ENCODE measurements at regions not wholly inside any gene's neighbourhood (a gene's known extent, or its start where the extent isn't known, plus 50 kb on each side); places are given as distances from the start of the nearest gene placed in this dataset.

GRCh38 chr6:95417856-95418255 is 159.5 kb upstream of the MANEA start:
- Histone ChIP-seq H3K9me3 (ENCODE audit: low read length) (peaks cover 20% of the 10 kb centered on the region), H3K9ac (ENCODE audit: insufficient read depth, low read depth, low read length) (no peak overlapping the region), H2AFZ (ENCODE audit: low read length) (no peak overlapping the region), H3K4me3 (replicated peaks in 1 of 3; ENCODE audit: insufficient read depth in 1 of 3, low read depth in 2 of 3, low read length in 3 of 3) (no peak overlapping the region), H3K27ac (ENCODE audit: extremely low read length, insufficient read depth, low read length) (no peak overlapping the region), H3K27me3 (ENCODE audit: control insufficient read depth in 1 of 2, insufficient read depth in 2 of 2, low read length in 2 of 2) (no peaks in the 10 kb centered on the region), H4K20me1 (ENCODE audit: insufficient read depth, low read length) (no peaks in the 10 kb centered on the region), H3K36me3 (replicated peaks in 1 of 2; ENCODE audit: control insufficient read depth in 1 of 2, insufficient read depth in 2 of 2, low read length in 2 of 2) (no peaks in the 10 kb centered on the region), H3K79me2 (ENCODE audit: insufficient read depth, low read length) (no peaks in the 10 kb centered on the region), H3K4me1 (ENCODE audit: insufficient read depth, low read length) (no peaks in the 10 kb centered on the region), H3K4me2 (ENCODE audit: low read depth, low read length) (no peak overlapping the region)
- no peak for ATAC-seq
- POLR2A ChIA-PET, result no interaction called here
- no peak for FAIRE-seq
- WGBS (ENCODE audit: low lambda C conversion rate), result 0% methylated on average over 1 of the region's 1 CpG
- intact Hi-C loops (cut with micrococcal nuclease; ENCODE audit: unreplicated experiment) (no loop called here), in situ Hi-C loops (cut with HindIII; ENCODE audit: extremely low pct_ligation_motif_present, low pct_unique_long_range_greater_than_20kb) (no loop called here)
- no TSS peak for BruUV-seq (replicated peaks)
- DNase-seq (ENCODE audit: low spot score), result no peak
- CTCF ChIA-PET (ENCODE audit: low intra/inter-chr PET ratio, low total read pairs), result no interaction called here
- TF ChIP-seq MLLT10 (CRISPR knock-in tag; IDR thresholded peaks at IDR 0.05), result no peak
- no peak for TF ChIP-seq CREB3 (CRISPR knock-in tag; IDR thresholded peaks at IDR 0.05)
- no peak for TF ChIP-seq CENPX (CRISPR knock-in tag; IDR thresholded peaks at IDR 0.05)
- TF ChIP-seq ELF3 (CRISPR knock-in tag; IDR thresholded peaks at IDR 0.05), result no peak
- no peak for TF ChIP-seq ZNF576 (CRISPR knock-in tag; IDR thresholded peaks at IDR 0.05)
- TF ChIP-seq ZNF558 (CRISPR knock-in tag; IDR thresholded peaks at IDR 0.05; ENCODE audit: borderline replicate concordance), result no peak
- TF ChIP-seq FOSL1 (CRISPR knock-in tag; IDR thresholded peaks at IDR 0.05; ENCODE audit: borderline replicate concordance), result no peak

GRCh38 chr6:95420792-95421191 is 156.5 kb upstream of the MANEA start:
- Histone ChIP-seq H3K36me3 (replicated peaks in 1 of 2; ENCODE audit: control insufficient read depth in 1 of 2, insufficient read depth in 2 of 2, low read length in 2 of 2) (no peaks in the 10 kb centered on the region), H3K4me3 (replicated peaks in 1 of 3; ENCODE audit: insufficient read depth in 1 of 3, low read depth in 2 of 3, low read length in 3 of 3) (no peak overlapping the region), H3K27me3 (ENCODE audit: control insufficient read depth in 1 of 2, insufficient read depth in 2 of 2, low read length in 2 of 2) (no peaks in the 10 kb centered on the region), H2AFZ (ENCODE audit: low read length) (no peak overlapping the region), H3K4me2 (ENCODE audit: low read depth, low read length) (no peak overlapping the region), H3K9ac (ENCODE audit: insufficient read depth, low read depth, low read length) (no peak overlapping the region), H3K9me3 (ENCODE audit: low read length) (peaks cover 20% of the 10 kb centered on the region), H3K4me1 (ENCODE audit: insufficient read depth, low read length) (no peaks in the 10 kb centered on the region), H3K27ac (ENCODE audit: extremely low read length, insufficient read depth, low read length) (no peak overlapping the region), H3K79me2 (ENCODE audit: insufficient read depth, low read length) (no peaks in the 10 kb centered on the region), H4K20me1 (ENCODE audit: insufficient read depth, low read length) (no peaks in the 10 kb centered on the region)
- intact Hi-C loops (cut with micrococcal nuclease; ENCODE audit: unreplicated experiment) (no loop called here), in situ Hi-C loops (cut with HindIII; ENCODE audit: extremely low pct_ligation_motif_present, low pct_unique_long_range_greater_than_20kb) (no loop called here)
- no peak for ATAC-seq
- BruUV-seq (replicated peaks), result no TSS peak
- POLR2A ChIA-PET, result no interaction called here
- CTCF ChIA-PET (ENCODE audit: low intra/inter-chr PET ratio, low total read pairs), result no interaction called here
- FAIRE-seq, result no peak
- no peak for DNase-seq (ENCODE audit: low spot score)
- TF ChIP-seq CBX1 (IDR thresholded peaks at IDR 0.05; ENCODE audit: low read depth), result no peak
- TF ChIP-seq HDAC1 (CRISPR knock-in tag; IDR thresholded peaks at IDR 0.05), result no peak
- no peak for TF ChIP-seq ZNF567 (CRISPR knock-in tag; IDR thresholded peaks at IDR 0.05; ENCODE audit: borderline replicate concordance)
- TF ChIP-seq REXO4 (CRISPR knock-in tag; IDR thresholded peaks at IDR 0.05; ENCODE audit: borderline replicate concordance), result no peak
- no peak for TF ChIP-seq PLRG1 (conservative IDR thresholded peaks at IDR 0.05)
- TF ChIP-seq TEAD2 (CRISPR knock-in tag; IDR thresholded peaks at IDR 0.05), result no peak
- no peak for TF ChIP-seq HNRNPK (IDR thresholded peaks at IDR 0.05; ENCODE audit: low read depth, low read length, poor library complexity, severe bottlenecking)
- TF ChIP-seq ATF3 (CRISPR knock-in tag; IDR thresholded peaks at IDR 0.05), result no peak
- TF ChIP-seq SRY (CRISPR knock-in tag; IDR thresholded peaks at IDR 0.05), result no peak
- TF ChIP-seq ZNF282 (IDR thresholded peaks at IDR 0.05; ENCODE audit: partially characterized antibody), result no peak
- TF ChIP-seq PAF1 (CRISPR knock-in tag; IDR thresholded peaks at IDR 0.05), result no peak
- TF ChIP-seq PRDM4 (CRISPR knock-in tag; IDR thresholded peaks at IDR 0.05; ENCODE audit: borderline replicate concordance), result no peak
